SK-N-SH (cell line): ENCODE measurements at regions not wholly inside any gene's neighbourhood (a gene's known extent, or its start where the extent isn't known, plus 50 kb on each side); places are given as distances from the start of the nearest gene placed in this dataset.

Experiments
- CHD2 ChIP-seq: fragments of 150-350 bp; IDR thresholded peaks from 2 replicates; pipeline ENCODE4 v1.6.1; 2018; ENCODE audit warnings: low read length; ENCODE audit not compliant: partially characterized antibody
- CTCF ChIP-seq: fragments of 200-600 bp; sonication (generic); IDR thresholded peaks from 2 replicates; pipeline ENCODE4 v1.6.1; 2017; ENCODE audit warnings: antibody characterized with exemption, mild to moderate bottlenecking, moderate library complexity
- EP300 ChIP-seq, 2 experiments: IDR thresholded peaks; 2 replicates each; pipeline versions ENCODE4 v1.4.0 to v1.6.1; 2012; ENCODE audit warnings: borderline replicate concordance in 1 of 2, low read depth in 1 of 2, low read length in 1 of 2
- MAX ChIP-seq: IDR thresholded peaks from 2 replicates; pipeline ENCODE4 v1.4.0; 2012; ENCODE audit warnings: low read depth
- MXI1 ChIP-seq: IDR thresholded peaks from 2 replicates; pipeline ENCODE4 v1.6.1; 2012; ENCODE audit warnings: mild to moderate bottlenecking, low read depth, low read length, improper control_type of control experiment
- RAD21 ChIP-seq: IDR thresholded peaks from 2 replicates; pipeline ENCODE4 v1.6.1; 2012; ENCODE audit warnings: mild to moderate bottlenecking, low read length
- SIN3A ChIP-seq: IDR thresholded peaks from 2 replicates; pipeline ENCODE4 v1.6.1; 2012; ENCODE audit warnings: low read depth, mild to moderate bottlenecking, low read length, moderate library complexity, borderline replicate concordance
- YY1 ChIP-seq: IDR thresholded peaks from 2 replicates; pipeline ENCODE4 v1.4.0; 2012; ENCODE audit warnings: low read depth, mild to moderate bottlenecking

GRCh38 chr2:121949271-121949670, 193.8 kb downstream of the TSN start:
- no peak for TF ChIP-seq CTCF
- no peak for TF ChIP-seq CHD2
- no peak for TF ChIP-seq YY1
- no peak for TF ChIP-seq SIN3A
- no peak for TF ChIP-seq EP300 (IDR thresholded peaks at IDR 0.05; ENCODE audit: borderline replicate concordance in 1 of 2, low read depth in 1 of 2, low read length in 1 of 2)
- no peak for TF ChIP-seq RAD21
- no peak for TF ChIP-seq MXI1
- TF ChIP-seq MAX = no peak
